H9 (cell line): ENCODE measurements at regions not wholly inside any gene's neighbourhood (a gene's known extent, or its start where the extent isn't known, plus 50 kb on each side); places are given as distances from the start of the nearest gene placed in this dataset.

Source experiments
- DNase-seq: peaks from one replicate; pipeline ENCODE4 v3.0.0-alpha.2; 2017
- H2AFZ ChIP-seq: one replicate; pipeline ENCODE4 v1.6.1; 2013; ENCODE audit warnings: mild to moderate bottlenecking, low read length, control low read depth, moderate library complexity
- H2AK5ac ChIP-seq: 2 replicates; pipeline ENCODE4 v1.6.1; 2013; ENCODE audit warnings: low read length, control low read depth, mixed read lengths; ENCODE audit not compliant: insufficient read length
- H2BK120ac ChIP-seq: one replicate; pipeline ENCODE4 v1.6.1; 2013; ENCODE audit warnings: low read depth, mild to moderate bottlenecking, low read length, control low read depth, inconsistent platforms; ENCODE audit not compliant: poor library complexity, severe bottlenecking
- H2BK12ac ChIP-seq: 2 replicates; pipeline ENCODE4 v1.6.1; 2013; ENCODE audit warnings: low read length, control low read depth, mixed read lengths, low read depth; ENCODE audit not compliant: insufficient read length
- H2BK15ac ChIP-seq: 2 replicates; pipeline ENCODE4 v1.6.1; 2013; ENCODE audit warnings: low read depth, low read length, control low read depth
- H2BK20ac ChIP-seq: one replicate; pipeline ENCODE4 v1.6.1; 2013; ENCODE audit warnings: low read depth, mild to moderate bottlenecking, low read length, control low read depth, inconsistent platforms; ENCODE audit not compliant: poor library complexity, severe bottlenecking
- H2BK5ac ChIP-seq: 2 replicates; pipeline ENCODE4 v1.6.1; 2013; ENCODE audit warnings: low read length, control low read depth, mixed read lengths; ENCODE audit not compliant: insufficient read length
- H3K14ac ChIP-seq: 2 replicates; pipeline ENCODE4 v1.6.1; 2013; ENCODE audit warnings: low read length, control low read depth; ENCODE audit not compliant: insufficient read depth
- H3K18ac ChIP-seq: 2 replicates; pipeline ENCODE4 v1.6.1; 2013; ENCODE audit warnings: low read depth, mild to moderate bottlenecking, mixed read lengths, low read length, control low read depth; ENCODE audit not compliant: insufficient read length
- H3K23ac ChIP-seq: 2 replicates; pipeline ENCODE4 v1.6.1; 2013; ENCODE audit warnings: low read length, control low read depth, mixed read lengths, low read depth; ENCODE audit not compliant: insufficient read length
- H3K23me2 ChIP-seq: 2 replicates; pipeline ENCODE4 v1.6.1; 2013; ENCODE audit warnings: low read depth, mild to moderate bottlenecking, mixed read lengths, low read length, control low read depth; ENCODE audit not compliant: insufficient read length, poor library complexity, severe bottlenecking
- H3K27ac ChIP-seq: 2 replicates; pipeline ENCODE4 v1.5.1; 2013; ENCODE audit warnings: low read length, control low read depth, mixed read lengths, low read depth; ENCODE audit not compliant: insufficient read length
- H3K27me3 ChIP-seq: 2 replicates; pipeline ENCODE4 v1.6.1; 2013; ENCODE audit warnings: low read length, control low read depth, inconsistent platforms; ENCODE audit not compliant: insufficient read depth
- H3K4ac ChIP-seq: 2 replicates; pipeline ENCODE4 v1.6.1; 2013; ENCODE audit warnings: low read depth, mild to moderate bottlenecking, control low read depth, inconsistent platforms, low read length, moderate library complexity
- H3K4me1 ChIP-seq: 2 replicates; pipeline ENCODE4 v1.6.1; 2013; ENCODE audit warnings: low read length, control low read depth, inconsistent platforms; ENCODE audit not compliant: insufficient read depth
- H3K4me2 ChIP-seq: 2 replicates; pipeline ENCODE4 v1.6.1; 2013; ENCODE audit warnings: low read length, control low read depth, mixed read lengths; ENCODE audit not compliant: insufficient read length, insufficient read depth
- H3K56ac ChIP-seq: 2 replicates; pipeline ENCODE4 v1.6.1; 2013; ENCODE audit warnings: low read depth, mild to moderate bottlenecking, mixed read lengths, low read length, control low read depth; ENCODE audit not compliant: insufficient read length
- H3K79me1 ChIP-seq: 2 replicates; pipeline ENCODE4 v1.6.1; 2013; ENCODE audit warnings: low read depth, mild to moderate bottlenecking, moderate library complexity, low read length, control low read depth, inconsistent platforms; ENCODE audit not compliant: insufficient read depth, poor library complexity, severe bottlenecking
- H3K79me2 ChIP-seq: 2 replicates; pipeline ENCODE4 v1.6.1; 2013; ENCODE audit warnings: low read length, control low read depth, inconsistent platforms; ENCODE audit not compliant: insufficient read depth
- H3K9ac ChIP-seq: 2 replicates; pipeline ENCODE4 v1.6.1; 2013; ENCODE audit warnings: low read length, control low read depth, mixed read lengths; ENCODE audit not compliant: insufficient read length; ENCODE audit errors: extremely low read depth
- H3K9me3 ChIP-seq: one replicate; pipeline ENCODE4 v1.6.1; 2013; ENCODE audit warnings: low read depth, low read length, inconsistent platforms; ENCODE audit not compliant: control insufficient read depth
- H3T11ph ChIP-seq: one replicate; pipeline ENCODE4 v1.6.1; 2013; ENCODE audit warnings: mild to moderate bottlenecking, low read length, control low read depth, inconsistent platforms
- H4K20me1 ChIP-seq: one replicate; pipeline ENCODE4 v1.6.1; 2013; ENCODE audit not compliant: control insufficient read depth, insufficient read length, insufficient read depth
- H4K5ac ChIP-seq: 2 replicates; pipeline ENCODE4 v1.6.1; 2013; ENCODE audit warnings: low read depth, mild to moderate bottlenecking, mixed read lengths, low read length, control low read depth; ENCODE audit not compliant: insufficient read length
- H4K8ac ChIP-seq: replicated peaks from 2 replicates; pipeline ENCODE4 v1.6.1; 2013; ENCODE audit warnings: low read length, control low read depth, mixed read lengths, low read depth; ENCODE audit not compliant: insufficient read length
- H4K91ac ChIP-seq: 2 replicates; pipeline ENCODE4 v1.6.1; 2013; ENCODE audit warnings: low read depth, mild to moderate bottlenecking, moderate library complexity, mixed read lengths, low read length, control low read depth; ENCODE audit not compliant: insufficient read length
- H3K27ac Mint-ChIP-seq, 3 experiments: 2 replicates in 2 of 3; 3 replicates in 1 of 3; pipeline ENCODE4 v1.8.0; 2020 to 2021; ENCODE audit warnings: mixed read lengths in 3 of 3, mild to moderate bottlenecking in 1 of 3, moderate library complexity in 1 of 3
- H3K27me3 Mint-ChIP-seq: 2 replicates; pipeline ENCODE4 v1.8.0; 2021; ENCODE audit warnings: low read depth, mild to moderate bottlenecking, moderate library complexity, mixed read lengths
- H3K36me3 Mint-ChIP-seq, 3 experiments: 2 replicates in 2 of 3; 3 replicates in 1 of 3; pipeline ENCODE4 v1.8.0; 2020 to 2021; ENCODE audit warnings: low read depth in 3 of 3, mixed read lengths in 3 of 3; ENCODE audit not compliant: insufficient read depth in 1 of 3
- H3K4me1 Mint-ChIP-seq, 2 experiments: 2 replicates each; pipeline ENCODE4 v1.8.0; 2020; ENCODE audit warnings: mixed read lengths in 2 of 2
- H3K4me3 Mint-ChIP-seq, 2 experiments: 2 replicates in 1 of 2; 3 replicates in 1 of 2; pipeline ENCODE4 v1.8.0; 2020 to 2021; ENCODE audit warnings: mild to moderate bottlenecking in 2 of 2, mixed read lengths in 2 of 2, moderate library complexity in 1 of 2
- H3K9me3 Mint-ChIP-seq, 2 experiments: 2 replicates in 1 of 2; 3 replicates in 1 of 2; pipeline ENCODE4 v1.8.0; 2020; ENCODE audit warnings: mild to moderate bottlenecking in 2 of 2, mixed read lengths in 2 of 2, moderate library complexity in 1 of 2
- TF ChIP-seq, protein P1 (sequence below): fragments of 200-600 bp; sonication (generic); conservative IDR thresholded peaks from 3 replicates; pipeline ENCODE4 v1.8.0; 2021; ENCODE audit warnings: antibody characterized with exemption, mild to moderate bottlenecking

DNA sequence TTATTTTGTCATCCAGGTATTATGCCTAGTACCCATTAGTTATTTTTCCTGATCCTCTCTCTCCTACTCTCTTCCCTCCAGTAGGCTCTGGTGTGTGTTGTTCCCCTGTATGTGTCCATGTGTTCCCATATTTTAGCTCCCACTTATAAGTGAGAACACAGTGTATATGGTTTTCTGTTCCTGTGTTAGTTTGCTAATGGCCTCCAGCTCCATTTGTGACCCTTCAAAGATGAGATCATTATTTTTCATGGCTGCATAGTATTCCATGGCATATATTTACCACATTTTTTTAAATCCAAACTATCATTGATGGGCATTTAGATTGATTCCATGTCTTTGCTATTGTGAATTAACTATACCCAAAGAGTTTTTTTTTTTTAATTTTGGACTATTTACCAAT lies 1675.7 kb upstream of the B3GALT2 start:
- Histone ChIP-seq H2BK15ac (no peak overlapping the region), H2AK5ac (no peak overlapping the region), H3K4me2 (no peak overlapping the region), H3K4ac (no peak overlapping the region), H3K14ac (no peak overlapping the region), H3K56ac (no peak overlapping the region), H4K8ac (no peak overlapping the region), H3K4me1 (no peaks in the 10 kb centered on the region), H4K5ac (no peak overlapping the region), H3K18ac (no peak overlapping the region), H4K20me1 (no peaks in the 10 kb centered on the region), H2AFZ (no peak overlapping the region), H3K27me3 (no peaks in the 10 kb centered on the region), H3K9me3 (no peaks in the 10 kb centered on the region), H3K79me1 (no peaks in the 10 kb centered on the region), H3K27ac (no peak overlapping the region), H3K23me2 (no peaks in the 10 kb centered on the region), H2BK5ac (no peak overlapping the region), H3K9ac (no peak overlapping the region), H3T11ph (no peak overlapping the region), H3K23ac (no peak overlapping the region), H4K91ac (no peak overlapping the region), H2BK120ac (no peak overlapping the region), H2BK20ac (no peak overlapping the region), H2BK12ac (no peak overlapping the region), H3K79me2 (no peaks in the 10 kb centered on the region)
- H3K9me3 Mint-ChIP-seq = peaks cover 3 to 5% of the 10 kb centered on the region in 2 experiments
- peaks cover 0 to 4% (median 2%) of the 10 kb centered on the region in 3 experiments; a peak in 4 of 7 replicates for H3K36me3 Mint-ChIP-seq
- no peaks in the 10 kb centered on the region for H3K27me3 Mint-ChIP-seq
- no peak overlapping the region for H3K4me3 Mint-ChIP-seq
- no peaks in the 10 kb centered on the region for H3K4me1 Mint-ChIP-seq
- TF ChIP-seq, protein P1, sequence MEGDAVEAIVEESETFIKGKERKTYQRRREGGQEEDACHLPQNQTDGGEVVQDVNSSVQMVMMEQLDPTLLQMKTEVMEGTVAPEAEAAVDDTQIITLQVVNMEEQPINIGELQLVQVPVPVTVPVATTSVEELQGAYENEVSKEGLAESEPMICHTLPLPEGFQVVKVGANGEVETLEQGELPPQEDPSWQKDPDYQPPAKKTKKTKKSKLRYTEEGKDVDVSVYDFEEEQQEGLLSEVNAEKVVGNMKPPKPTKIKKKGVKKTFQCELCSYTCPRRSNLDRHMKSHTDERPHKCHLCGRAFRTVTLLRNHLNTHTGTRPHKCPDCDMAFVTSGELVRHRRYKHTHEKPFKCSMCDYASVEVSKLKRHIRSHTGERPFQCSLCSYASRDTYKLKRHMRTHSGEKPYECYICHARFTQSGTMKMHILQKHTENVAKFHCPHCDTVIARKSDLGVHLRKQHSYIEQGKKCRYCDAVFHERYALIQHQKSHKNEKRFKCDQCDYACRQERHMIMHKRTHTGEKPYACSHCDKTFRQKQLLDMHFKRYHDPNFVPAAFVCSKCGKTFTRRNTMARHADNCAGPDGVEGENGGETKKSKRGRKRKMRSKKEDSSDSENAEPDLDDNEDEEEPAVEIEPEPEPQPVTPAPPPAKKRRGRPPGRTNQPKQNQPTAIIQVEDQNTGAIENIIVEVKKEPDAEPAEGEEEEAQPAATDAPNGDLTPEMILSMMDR = no peak
- H3K27ac Mint-ChIP-seq = no peak overlapping the region
- no peak for DNase-seq
